ENCODE measurements at regions not wholly inside any gene's neighbourhood (a gene's known extent, or its start where the extent isn't known, plus 50 kb on each side); places are given as distances from the start of the nearest gene placed in this dataset.
"Not testable (repeated sequence)": the region's sequence is repeated elsewhere in the genome, so short reads cannot be mapped to it uniquely, and the experiment has no call there.

GRCh38 chrX:63209128-63209527 lies 142.0 kb downstream of the SPIN4 start:
- H3K4me1 ChIP-seq; intact Hi-C loops (cut with DNase I); H3K4me3 ChIP-seq; H3K36me3 ChIP-seq; H3K9me3 ChIP-seq; H3K27me3 ChIP-seq (ENCODE audit: low read depth); H3K27ac ChIP-seq; DNase-seq: not testable (repeated sequence)
- peak in 1 of 2 donors; percentile 46 for ATAC-seq

GRCh38 chrX:63204266-63205074 lies 146.7 kb downstream of the SPIN4 start:
- H3K36me3 ChIP-seq; H3K4me3 ChIP-seq; DNase-seq; H3K27ac ChIP-seq; intact Hi-C loops (cut with DNase I); H3K9me3 ChIP-seq; H3K4me1 ChIP-seq; H3K27me3 ChIP-seq (ENCODE audit: low read depth): not testable (repeated sequence)
- peak; percentile 89 to 92 for ATAC-seq

GRCh38 chrX:63201987-63202386 lies 149.1 kb downstream of the SPIN4 start:
- H3K27me3 ChIP-seq (ENCODE audit: low read depth); DNase-seq; ATAC-seq; H3K27ac ChIP-seq; H3K4me1 ChIP-seq; H3K9me3 ChIP-seq; intact Hi-C loops (cut with DNase I); H3K4me3 ChIP-seq; H3K36me3 ChIP-seq: not testable (repeated sequence)

GRCh38 chrX:63198693-63199092 lies 152.4 kb downstream of the SPIN4 start:
- ATAC-seq; intact Hi-C loops (cut with DNase I); H3K4me1 ChIP-seq; H3K36me3 ChIP-seq; DNase-seq; H3K4me3 ChIP-seq; H3K27me3 ChIP-seq (ENCODE audit: low read depth); H3K27ac ChIP-seq; H3K9me3 ChIP-seq: not testable (repeated sequence)

- H3K4me3 ChIP-seq; ATAC-seq; H3K4me1 ChIP-seq; intact Hi-C loops (cut with DNase I); H3K36me3 ChIP-seq; H3K9me3 ChIP-seq; H3K27me3 ChIP-seq (ENCODE audit: low read depth); H3K27ac ChIP-seq: not testable (repeated sequence)
- peak; percentile 18 for DNase-seq
These were observed 158.6 kb downstream of the SPIN4 start for GRCh38 chrX:63192366-63193041.

- Histone ChIP-seq H3K36me3 (no peaks in the 10 kb centered on the region), H3K4me3 (no peak overlapping the region), H3K4me1 (no peaks in the 10 kb centered on the region), H3K9me3 (no peaks in the 10 kb centered on the region), H3K27me3 (ENCODE audit: low read depth) (no peaks in the 10 kb centered on the region), H3K27ac (no peak overlapping the region)
- intact Hi-C loops (cut with DNase I) = no loop called here
- no peak for DNase-seq
- no peak for ATAC-seq
- no peak for TF ChIP-seq CTCF (IDR thresholded peaks at IDR 0.05)
These were observed 165.0 kb downstream of the SPIN4 start for GRCh38 chrX:63186137-63186536.

- H3K9me3 ChIP-seq; H3K27me3 ChIP-seq (ENCODE audit: low read depth); H3K27ac ChIP-seq; DNase-seq; H3K36me3 ChIP-seq; intact Hi-C loops (cut with DNase I); ATAC-seq; H3K4me3 ChIP-seq; H3K4me1 ChIP-seq: not testable (repeated sequence)
These were observed 171.3 kb downstream of the SPIN4 start for GRCh38 chrX:63179852-63180251.

GRCh38 chrX:63176578-63176977 lies 174.6 kb downstream of the SPIN4 start:
- ATAC-seq = not testable (repeated sequence)

GRCh38 chrX:63173841-63174718 lies 177.1 kb downstream of the SPIN4 start:
- not testable (repeated sequence) for H3K4me3 ChIP-seq
- ATAC-seq = peak; percentile 88 to 89

More at GRCh38 chrX:63176578-63176977, 174.6 kb downstream of the SPIN4 start:
- H3K36me3 ChIP-seq; DNase-seq; H3K4me3 ChIP-seq; H3K27ac ChIP-seq; H3K4me1 ChIP-seq; H3K9me3 ChIP-seq; intact Hi-C loops (cut with DNase I); H3K27me3 ChIP-seq (ENCODE audit: low read depth): not testable (repeated sequence)

GRCh38 chrX:63169416-63169815 lies 181.7 kb downstream of the SPIN4 start:
- H3K27ac ChIP-seq; intact Hi-C loops (cut with DNase I): not testable (repeated sequence)

More at GRCh38 chrX:63173841-63174718, 177.1 kb downstream of the SPIN4 start:
- DNase-seq; H3K27me3 ChIP-seq (ENCODE audit: low read depth); H3K4me1 ChIP-seq; H3K36me3 ChIP-seq; H3K27ac ChIP-seq; H3K9me3 ChIP-seq; intact Hi-C loops (cut with DNase I): not testable (repeated sequence)

GRCh38 chrX:63168949-63169348 lies 182.2 kb downstream of the SPIN4 start:
- peak; percentile 62 to 65 for ATAC-seq
- H3K27me3 ChIP-seq (ENCODE audit: low read depth); H3K36me3 ChIP-seq; H3K9me3 ChIP-seq; H3K4me3 ChIP-seq; H3K27ac ChIP-seq; intact Hi-C loops (cut with DNase I); DNase-seq; H3K4me1 ChIP-seq: not testable (repeated sequence)

More at GRCh38 chrX:63169416-63169815, 181.7 kb downstream of the SPIN4 start:
- not testable (repeated sequence) for DNase-seq; H3K4me1 ChIP-seq; H3K27me3 ChIP-seq (ENCODE audit: low read depth); H3K9me3 ChIP-seq; H3K4me3 ChIP-seq; H3K36me3 ChIP-seq
- ATAC-seq = peak in 1 of 2 donors; percentile 51

GRCh38 chrX:63167002-63167401 lies 184.1 kb downstream of the SPIN4 start:
- H3K27ac ChIP-seq; H3K4me3 ChIP-seq; H3K9me3 ChIP-seq; H3K36me3 ChIP-seq; H3K27me3 ChIP-seq (ENCODE audit: low read depth); ATAC-seq; H3K4me1 ChIP-seq; intact Hi-C loops (cut with DNase I); DNase-seq: not testable (repeated sequence)
